Suprapubic skin (tissue), 3 donors: ENCODE measurements at regions not wholly inside any gene's neighbourhood (a gene's known extent, or its start where the extent isn't known, plus 50 kb on each side); places are given as distances from the start of the nearest gene placed in this dataset.

Experiments
- POLR2A ChIP-seq, 2 donors: fragments of 450-650 bp; IDR thresholded peaks; one replicate each; pipeline ENCODE4 v1.6.1; 2017; ENCODE audit warnings: antibody characterized with exemption in 2 of 2, mild to moderate bottlenecking in 2 of 2, moderate library complexity in 2 of 2
- TF ChIP-seq, protein P1 (sequence below), 2 donors: fragments of 200-600 bp in 1 of 2; fragments of 450-650 bp in 1 of 2; sonication (generic) in 1 of 2; IDR thresholded peaks; one replicate each; pipeline ENCODE4 v1.5.1; 2016 to 2019; ENCODE audit warnings: antibody characterized with exemption in 2 of 2, mild to moderate bottlenecking in 1 of 2, moderate library complexity in 1 of 2

DNA sequence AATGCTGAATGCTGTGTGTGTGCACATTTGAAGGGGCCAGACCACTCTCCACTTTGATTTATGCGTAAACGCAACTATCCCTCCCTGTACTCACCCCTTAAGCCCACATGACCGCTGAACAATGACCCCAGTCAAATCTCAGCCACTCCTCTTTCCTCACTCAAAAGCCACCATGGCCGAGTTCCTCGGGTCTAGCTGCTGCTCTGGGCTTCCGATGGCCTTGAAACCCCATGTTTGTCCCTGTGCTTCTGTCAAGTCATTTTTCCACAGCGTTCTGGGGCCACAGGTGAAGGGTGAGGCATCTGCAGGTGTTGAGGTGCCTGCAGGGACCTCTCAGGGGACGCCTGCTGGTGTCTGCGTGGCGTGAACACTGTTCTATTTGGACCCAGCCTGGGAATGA is 74.3 kb upstream of the TMEM18 start:
- no peak for TF ChIP-seq POLR2A (IDR thresholded peaks at IDR 0.05)
- TF ChIP-seq, protein P1, sequence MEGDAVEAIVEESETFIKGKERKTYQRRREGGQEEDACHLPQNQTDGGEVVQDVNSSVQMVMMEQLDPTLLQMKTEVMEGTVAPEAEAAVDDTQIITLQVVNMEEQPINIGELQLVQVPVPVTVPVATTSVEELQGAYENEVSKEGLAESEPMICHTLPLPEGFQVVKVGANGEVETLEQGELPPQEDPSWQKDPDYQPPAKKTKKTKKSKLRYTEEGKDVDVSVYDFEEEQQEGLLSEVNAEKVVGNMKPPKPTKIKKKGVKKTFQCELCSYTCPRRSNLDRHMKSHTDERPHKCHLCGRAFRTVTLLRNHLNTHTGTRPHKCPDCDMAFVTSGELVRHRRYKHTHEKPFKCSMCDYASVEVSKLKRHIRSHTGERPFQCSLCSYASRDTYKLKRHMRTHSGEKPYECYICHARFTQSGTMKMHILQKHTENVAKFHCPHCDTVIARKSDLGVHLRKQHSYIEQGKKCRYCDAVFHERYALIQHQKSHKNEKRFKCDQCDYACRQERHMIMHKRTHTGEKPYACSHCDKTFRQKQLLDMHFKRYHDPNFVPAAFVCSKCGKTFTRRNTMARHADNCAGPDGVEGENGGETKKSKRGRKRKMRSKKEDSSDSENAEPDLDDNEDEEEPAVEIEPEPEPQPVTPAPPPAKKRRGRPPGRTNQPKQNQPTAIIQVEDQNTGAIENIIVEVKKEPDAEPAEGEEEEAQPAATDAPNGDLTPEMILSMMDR (IDR thresholded peaks at IDR 0.05), result no peak
